ENCODE measurements at regions not wholly inside any gene's neighbourhood (a gene's known extent, or its start where the extent isn't known, plus 50 kb on each side); places are given as distances from the start of the nearest gene placed in this dataset.

DNA sequence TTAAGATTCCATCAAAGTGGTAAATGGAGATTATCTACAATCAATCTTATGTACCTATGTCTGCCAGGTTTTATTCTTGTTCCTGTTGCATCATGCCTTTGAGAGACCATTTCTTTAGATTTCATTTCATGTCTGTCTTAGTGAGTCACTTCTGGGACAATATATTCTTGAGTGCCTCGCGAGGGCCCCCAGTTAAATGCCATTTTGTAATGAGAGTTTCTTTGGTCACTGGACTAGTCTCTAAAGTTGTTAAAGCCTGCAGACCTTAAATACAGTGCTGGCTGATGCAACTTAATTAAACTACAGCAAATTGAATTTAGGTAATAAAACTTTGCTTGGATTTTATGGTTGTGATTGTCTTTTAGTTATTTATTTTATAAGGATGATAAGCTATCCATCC, 87.2 kb upstream of the PITX2 start:
- 49 to 68% methylated on average over 2 of the region's 2 CpGs for WGBS, 2 donors

DNA sequence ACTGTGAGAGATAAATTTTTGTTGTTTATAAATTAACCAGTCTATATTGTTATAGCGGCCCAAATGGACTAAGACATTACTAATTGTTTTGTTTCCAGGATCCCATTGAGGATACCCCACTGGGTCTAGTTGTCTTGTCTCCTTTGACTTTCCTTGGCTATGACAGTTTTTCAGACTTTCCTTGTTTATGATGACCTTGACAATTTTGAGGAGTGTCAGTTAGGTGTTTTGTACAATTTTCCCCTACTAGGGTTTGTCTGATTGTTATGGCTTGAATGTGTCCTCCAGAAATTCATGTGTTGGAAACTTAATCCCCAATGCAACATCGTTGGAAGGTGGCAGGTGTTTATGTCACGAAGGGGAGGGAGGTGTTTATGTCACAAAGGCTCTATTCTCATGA, 89.6 kb upstream of the PITX2 start:
- WGBS, 2 donors = 76 to 88% methylated on average over 3 of the region's 3 CpGs
- H3K36me3 ChIP-seq (ENCODE audit: control insufficient read depth in 2 of 2, insufficient read depth in 2 of 2, low read length in 1 of 2) = no peaks in the 10 kb centered on the region
- H3K4me3 ChIP-seq (ENCODE audit: low read depth in 1 of 2, low read length in 2 of 2) = no peak overlapping the region
- H3K27me3 ChIP-seq (ENCODE audit: control insufficient read depth in 1 of 2, insufficient read depth in 2 of 2, low read length in 2 of 2) = no peaks in the 10 kb centered on the region
- H3K4me1 ChIP-seq (ENCODE audit: control insufficient read depth in 2 of 2, insufficient read depth in 2 of 2, low read length in 1 of 2) = no peaks in the 10 kb centered on the region
- no peaks in the 10 kb centered on the region for H3K9me3 ChIP-seq (ENCODE audit: control insufficient read depth in 2 of 2, insufficient read depth in 1 of 2, low read depth in 1 of 2, low read length in 1 of 2)
- no peak overlapping the region for H3K27ac ChIP-seq (ENCODE audit: low read depth in 2 of 2, low read length in 1 of 2)

More for the DNA sequence above, 87.2 kb upstream of the PITX2 start:
- Histone ChIP-seq H3K36me3 (ENCODE audit: control insufficient read depth in 2 of 2, insufficient read depth in 2 of 2, low read length in 1 of 2) (no peaks in the 10 kb centered on the region), H3K27me3 (ENCODE audit: control insufficient read depth in 1 of 2, insufficient read depth in 2 of 2, low read length in 2 of 2) (no peaks in the 10 kb centered on the region), H3K27ac (ENCODE audit: low read depth in 2 of 2, low read length in 1 of 2) (no peak overlapping the region), H3K4me3 (ENCODE audit: low read depth in 1 of 2, low read length in 2 of 2) (no peak overlapping the region), H3K4me1 (ENCODE audit: control insufficient read depth in 2 of 2, insufficient read depth in 2 of 2, low read length in 1 of 2) (no peaks in the 10 kb centered on the region), H3K9me3 (ENCODE audit: control insufficient read depth in 2 of 2, insufficient read depth in 1 of 2, low read depth in 1 of 2, low read length in 1 of 2) (no peaks in the 10 kb centered on the region)

DNA sequence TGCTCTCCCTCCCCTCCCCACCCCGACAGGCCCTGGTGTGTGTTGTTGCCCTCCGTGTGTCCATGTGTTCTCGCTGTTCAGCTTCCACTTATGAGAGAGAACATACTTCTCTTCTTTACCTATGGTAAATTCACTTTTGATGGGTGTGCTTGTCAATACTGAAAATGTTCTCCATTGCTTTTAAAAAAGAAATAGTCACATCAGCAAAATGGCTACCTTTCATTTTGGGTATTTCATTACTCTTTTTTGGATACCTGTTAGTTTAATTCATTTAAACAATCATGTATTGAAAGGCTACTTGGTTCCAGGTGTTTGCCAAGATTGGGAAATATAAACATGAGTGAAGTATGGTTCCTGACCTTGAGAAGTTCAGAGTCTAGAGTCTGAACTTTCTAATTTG, 107.4 kb upstream of the PITX2 start:
- Histone ChIP-seq H3K9me3 (ENCODE audit: control insufficient read depth in 2 of 2, insufficient read depth in 1 of 2, low read depth in 1 of 2, low read length in 1 of 2) (no peaks in the 10 kb centered on the region), H3K4me1 (ENCODE audit: control insufficient read depth in 2 of 2, insufficient read depth in 2 of 2, low read length in 1 of 2) (no peaks in the 10 kb centered on the region), H3K27ac (ENCODE audit: low read depth in 2 of 2, low read length in 1 of 2) (no peak overlapping the region), H3K36me3 (ENCODE audit: control insufficient read depth in 2 of 2, insufficient read depth in 2 of 2, low read length in 1 of 2) (no peaks in the 10 kb centered on the region), H3K27me3 (ENCODE audit: control insufficient read depth in 1 of 2, insufficient read depth in 2 of 2, low read length in 2 of 2) (no peaks in the 10 kb centered on the region), H3K4me3 (ENCODE audit: low read depth in 1 of 2, low read length in 2 of 2) (no peak overlapping the region)
- 75 to 81% methylated on average over 3 of the region's 3 CpGs for WGBS, 2 donors

DNA sequence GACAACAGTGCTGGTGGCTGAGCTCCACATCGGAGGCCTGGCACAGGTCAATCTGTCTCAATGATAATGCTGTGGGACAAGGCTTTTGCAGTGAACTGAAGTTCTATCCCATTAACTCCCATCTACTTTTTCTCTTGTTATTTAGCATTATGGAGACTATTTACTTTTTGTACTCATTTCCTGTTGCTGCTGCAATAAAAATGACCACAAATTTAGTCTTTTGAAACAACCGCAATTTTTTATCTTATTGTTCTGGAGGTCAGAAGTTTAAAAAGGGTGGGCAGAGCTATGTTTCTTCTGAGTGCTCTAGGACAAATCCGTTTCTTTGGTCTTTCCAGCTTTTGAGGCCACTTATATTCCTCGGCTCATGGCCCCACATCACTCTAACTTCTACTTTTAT, 111.0 kb upstream of the PITX2 start:
- H3K27ac ChIP-seq (ENCODE audit: low read depth in 2 of 2, low read length in 1 of 2) = no peak overlapping the region
- no peaks in the 10 kb centered on the region for H3K27me3 ChIP-seq (ENCODE audit: control insufficient read depth in 1 of 2, insufficient read depth in 2 of 2, low read length in 2 of 2)
- no peak overlapping the region for H3K4me3 ChIP-seq (ENCODE audit: low read depth in 1 of 2, low read length in 2 of 2)
- WGBS, 2 donors = 77 to 79% methylated on average over 4 of the region's 4 CpGs
- no peaks in the 10 kb centered on the region for H3K4me1 ChIP-seq (ENCODE audit: control insufficient read depth in 2 of 2, insufficient read depth in 2 of 2, low read length in 1 of 2)
- H3K9me3 ChIP-seq (ENCODE audit: control insufficient read depth in 2 of 2, insufficient read depth in 1 of 2, low read depth in 1 of 2, low read length in 1 of 2) = no peaks in the 10 kb centered on the region
- no peaks in the 10 kb centered on the region for H3K36me3 ChIP-seq (ENCODE audit: control insufficient read depth in 2 of 2, insufficient read depth in 2 of 2, low read length in 1 of 2)

DNA sequence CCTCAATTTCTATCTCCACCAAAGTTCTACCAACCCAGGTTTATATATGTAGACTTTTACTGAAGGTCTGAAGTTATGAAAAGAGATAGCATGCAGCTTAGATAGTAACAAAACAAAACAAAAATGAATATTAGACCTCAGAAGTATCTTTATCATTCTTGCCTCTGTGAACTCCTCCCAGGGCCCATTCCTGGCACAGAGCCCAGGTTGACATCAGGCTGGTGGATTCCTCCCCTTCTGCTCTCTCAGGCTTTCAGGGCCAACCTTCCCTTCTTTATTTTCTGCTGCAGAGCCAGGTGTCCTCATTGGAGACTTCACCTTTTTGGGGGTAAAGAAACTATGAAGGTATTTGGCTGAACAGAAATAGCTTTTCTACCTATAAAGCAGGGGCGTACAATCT, 112.8 kb upstream of the PITX2 start:
- H3K9me3 ChIP-seq (ENCODE audit: control insufficient read depth in 2 of 2, insufficient read depth in 1 of 2, low read depth in 1 of 2, low read length in 1 of 2) = no peaks in the 10 kb centered on the region
- no peaks in the 10 kb centered on the region for H3K27me3 ChIP-seq (ENCODE audit: control insufficient read depth in 1 of 2, insufficient read depth in 2 of 2, low read length in 2 of 2)
- no peak overlapping the region for H3K4me3 ChIP-seq (ENCODE audit: low read depth in 1 of 2, low read length in 2 of 2)
- H3K36me3 ChIP-seq (ENCODE audit: control insufficient read depth in 2 of 2, insufficient read depth in 2 of 2, low read length in 1 of 2) = no peaks in the 10 kb centered on the region
- H3K4me1 ChIP-seq (ENCODE audit: control insufficient read depth in 2 of 2, insufficient read depth in 2 of 2, low read length in 1 of 2) = no peaks in the 10 kb centered on the region
- no peak overlapping the region for H3K27ac ChIP-seq (ENCODE audit: low read depth in 2 of 2, low read length in 1 of 2)
- WGBS, 2 donors = 85 to 93% methylated on average over 1 of the region's 1 CpG

DNA sequence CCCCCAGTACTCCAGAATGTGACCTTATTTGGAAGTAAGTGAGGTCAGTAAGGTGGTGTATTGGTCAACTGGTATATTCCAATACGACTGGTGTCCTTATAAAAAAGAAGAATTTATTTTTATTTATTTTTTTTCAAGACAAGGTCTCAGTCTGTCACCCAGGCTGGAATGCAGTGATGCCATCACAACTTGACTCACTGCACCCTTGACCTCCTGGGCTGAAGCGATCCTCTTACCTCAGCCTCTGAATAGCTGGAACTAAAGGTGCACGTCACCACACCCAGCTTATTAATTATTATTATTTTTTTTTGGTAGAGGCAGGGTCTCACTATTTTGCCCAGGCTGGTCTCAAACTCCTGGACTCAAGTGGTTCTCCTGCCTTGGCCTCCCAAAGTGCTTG, 115.1 kb upstream of the PITX2 start:
- no peaks in the 10 kb centered on the region for H3K9me3 ChIP-seq (ENCODE audit: control insufficient read depth in 2 of 2, insufficient read depth in 1 of 2, low read depth in 1 of 2, low read length in 1 of 2)
- H3K36me3 ChIP-seq (ENCODE audit: control insufficient read depth in 2 of 2, insufficient read depth in 2 of 2, low read length in 1 of 2) = no peaks in the 10 kb centered on the region
- no peak overlapping the region for H3K4me3 ChIP-seq (ENCODE audit: low read depth in 1 of 2, low read length in 2 of 2)
- no peaks in the 10 kb centered on the region for H3K4me1 ChIP-seq (ENCODE audit: control insufficient read depth in 2 of 2, insufficient read depth in 2 of 2, low read length in 1 of 2)
- no peak overlapping the region for H3K27ac ChIP-seq (ENCODE audit: low read depth in 2 of 2, low read length in 1 of 2)
- no peaks in the 10 kb centered on the region for H3K27me3 ChIP-seq (ENCODE audit: control insufficient read depth in 1 of 2, insufficient read depth in 2 of 2, low read length in 2 of 2)
- 81 to 83% methylated on average over 3 of the region's 3 CpGs for WGBS, 2 donors

DNA sequence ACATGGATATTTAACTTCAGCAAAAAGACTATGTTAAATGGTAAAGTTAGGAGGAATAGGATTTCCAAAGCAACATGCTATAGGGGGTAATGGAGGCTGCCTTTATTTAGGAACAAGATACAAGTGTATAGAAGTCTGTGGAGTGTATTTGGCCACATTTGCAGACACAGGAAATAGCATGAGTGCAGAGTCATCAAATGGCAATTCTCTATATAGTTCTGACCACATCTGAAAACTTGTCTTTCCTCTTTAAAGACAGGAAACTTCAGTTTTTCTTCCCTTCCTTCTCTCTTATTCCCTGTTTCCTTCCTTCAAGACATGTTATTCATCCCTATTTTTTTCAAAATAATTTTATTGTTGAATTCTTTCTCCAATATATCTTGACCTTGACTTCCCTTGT, 119.3 kb upstream of the PITX2 start:
- Histone ChIP-seq H3K27ac (ENCODE audit: low read depth in 2 of 2, low read length in 1 of 2) (no peak overlapping the region), H3K36me3 (ENCODE audit: control insufficient read depth in 2 of 2, insufficient read depth in 2 of 2, low read length in 1 of 2) (no peaks in the 10 kb centered on the region), H3K9me3 (ENCODE audit: control insufficient read depth in 2 of 2, insufficient read depth in 1 of 2, low read depth in 1 of 2, low read length in 1 of 2) (no peaks in the 10 kb centered on the region), H3K4me1 (ENCODE audit: control insufficient read depth in 2 of 2, insufficient read depth in 2 of 2, low read length in 1 of 2) (no peaks in the 10 kb centered on the region), H3K27me3 (ENCODE audit: control insufficient read depth in 1 of 2, insufficient read depth in 2 of 2, low read length in 2 of 2) (no peaks in the 10 kb centered on the region), H3K4me3 (ENCODE audit: low read depth in 1 of 2, low read length in 2 of 2) (no peak overlapping the region)

DNA sequence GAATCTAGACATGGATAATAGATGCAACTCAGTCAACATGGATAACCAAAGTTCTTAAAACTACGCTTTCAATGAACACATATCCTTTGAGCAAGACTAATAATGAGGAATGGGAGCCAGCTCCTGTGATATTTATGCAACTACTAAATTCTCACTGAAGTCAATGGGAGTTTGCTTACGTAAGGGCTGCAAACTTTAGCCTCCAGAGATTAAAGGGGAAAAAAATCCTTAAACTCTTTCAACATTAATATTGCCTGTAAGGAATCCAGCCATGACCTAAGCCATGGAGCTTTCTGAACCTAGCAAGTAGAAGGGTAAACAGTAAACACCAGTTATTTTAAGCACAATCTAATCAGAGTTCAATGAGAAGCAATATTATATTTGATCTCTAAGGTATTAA, 125.2 kb upstream of the PITX2 start:
- no peaks in the 10 kb centered on the region for H3K27me3 ChIP-seq (ENCODE audit: control insufficient read depth in 1 of 2, insufficient read depth in 2 of 2, low read length in 2 of 2)
- 79 to 82% methylated on average over 2 of the region's 2 CpGs for WGBS, 2 donors
- H3K4me3 ChIP-seq (ENCODE audit: low read depth in 1 of 2, low read length in 2 of 2) = no peak overlapping the region
- no peak overlapping the region for H3K27ac ChIP-seq (ENCODE audit: low read depth in 2 of 2, low read length in 1 of 2)
- H3K36me3 ChIP-seq (ENCODE audit: control insufficient read depth in 2 of 2, insufficient read depth in 2 of 2, low read length in 1 of 2) = no peaks in the 10 kb centered on the region
- no peaks in the 10 kb centered on the region for H3K9me3 ChIP-seq (ENCODE audit: control insufficient read depth in 2 of 2, insufficient read depth in 1 of 2, low read depth in 1 of 2, low read length in 1 of 2)
- H3K4me1 ChIP-seq (ENCODE audit: control insufficient read depth in 2 of 2, insufficient read depth in 2 of 2, low read length in 1 of 2) = no peaks in the 10 kb centered on the region

DNA sequence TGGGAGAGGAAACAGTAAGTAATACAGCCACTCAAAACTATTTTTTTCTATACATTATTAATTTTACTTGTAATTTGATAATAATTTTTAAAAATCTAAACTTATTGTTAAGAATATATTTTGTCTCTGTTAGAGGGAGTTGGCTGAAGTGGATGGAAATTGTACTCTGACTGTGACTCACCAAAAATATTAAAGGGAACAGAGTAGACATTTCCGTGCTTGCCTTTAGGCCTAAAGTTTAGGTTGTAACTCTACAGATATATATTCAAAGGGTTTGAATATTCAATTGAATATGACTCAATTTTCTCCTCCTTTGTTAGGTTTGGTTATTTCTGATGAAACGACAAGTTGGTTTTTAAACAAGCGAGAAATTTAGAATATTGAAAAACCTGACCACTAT, 128.3 kb upstream of the PITX2 start:
- no peaks in the 10 kb centered on the region for H3K36me3 ChIP-seq (ENCODE audit: control insufficient read depth in 2 of 2, insufficient read depth in 2 of 2, low read length in 1 of 2)
- no peak overlapping the region for H3K27ac ChIP-seq (ENCODE audit: low read depth in 2 of 2, low read length in 1 of 2)
- 93 to 94% methylated on average over 3 of the region's 3 CpGs for WGBS, 2 donors
- H3K4me3 ChIP-seq (ENCODE audit: low read depth in 1 of 2, low read length in 2 of 2) = no peak overlapping the region
- no peaks in the 10 kb centered on the region for H3K4me1 ChIP-seq (ENCODE audit: control insufficient read depth in 2 of 2, insufficient read depth in 2 of 2, low read length in 1 of 2)
- no peaks in the 10 kb centered on the region for H3K9me3 ChIP-seq (ENCODE audit: control insufficient read depth in 2 of 2, insufficient read depth in 1 of 2, low read depth in 1 of 2, low read length in 1 of 2)
- H3K27me3 ChIP-seq (ENCODE audit: control insufficient read depth in 1 of 2, insufficient read depth in 2 of 2, low read length in 2 of 2) = no peaks in the 10 kb centered on the region

DNA sequence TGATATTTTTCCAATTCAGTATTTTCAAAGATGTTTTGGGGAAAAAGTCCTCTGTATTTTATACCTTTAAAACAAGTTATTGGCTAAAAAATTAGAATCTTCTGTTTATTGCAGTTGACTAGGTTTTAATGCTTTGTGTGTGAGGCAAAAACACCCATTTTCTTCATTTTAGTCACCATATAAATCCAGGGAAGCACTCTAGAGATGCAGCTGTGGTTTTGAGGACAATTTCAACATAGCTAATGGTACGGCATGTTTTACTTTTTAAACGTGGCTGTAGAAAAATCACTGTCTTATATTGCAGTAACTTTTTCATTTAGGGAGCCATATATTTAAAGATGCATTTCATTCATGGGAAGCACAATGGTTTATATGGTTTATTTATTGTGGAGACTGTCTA, 129.1 kb upstream of the PITX2 start:
- no peak overlapping the region for H3K4me3 ChIP-seq (ENCODE audit: low read depth in 1 of 2, low read length in 2 of 2)
- no peak overlapping the region for H3K27ac ChIP-seq (ENCODE audit: low read depth in 2 of 2, low read length in 1 of 2)
- H3K4me1 ChIP-seq (ENCODE audit: control insufficient read depth in 2 of 2, insufficient read depth in 2 of 2, low read length in 1 of 2) = no peaks in the 10 kb centered on the region
- 70 to 77% methylated on average over 2 of the region's 2 CpGs for WGBS, 2 donors
- H3K36me3 ChIP-seq (ENCODE audit: control insufficient read depth in 2 of 2, insufficient read depth in 2 of 2, low read length in 1 of 2) = no peaks in the 10 kb centered on the region
- H3K27me3 ChIP-seq (ENCODE audit: control insufficient read depth in 1 of 2, insufficient read depth in 2 of 2, low read length in 2 of 2) = no peaks in the 10 kb centered on the region
- no peaks in the 10 kb centered on the region for H3K9me3 ChIP-seq (ENCODE audit: control insufficient read depth in 2 of 2, insufficient read depth in 1 of 2, low read depth in 1 of 2, low read length in 1 of 2)
